Activated naive CD8-positive, alpha-beta T cell treated with anti-CD3 and anti-CD28 coated beads for 36 hours (primary cell): ENCODE measurements at regions not wholly inside any gene's neighbourhood (a gene's known extent, or its start where the extent isn't known, plus 50 kb on each side); places are given as distances from the start of the nearest gene placed in this dataset.

Experiments used
- DNase-seq: peaks from one replicate; pipeline ENCODE4 v3.0.0; 2021
- H3K27ac Mint-ChIP-seq: one replicate; pipeline ENCODE4 v1.8.0; 2022; ENCODE audit warnings: mild to moderate bottlenecking, moderate library complexity, mixed read lengths
- H3K27me3 Mint-ChIP-seq: one replicate; pipeline ENCODE4 v1.8.0; 2022; ENCODE audit warnings: mild to moderate bottlenecking, mixed read lengths
- H3K36me3 Mint-ChIP-seq: one replicate; pipeline ENCODE4 v1.8.0; 2021; ENCODE audit warnings: mild to moderate bottlenecking, mixed read lengths
- H3K4me1 Mint-ChIP-seq: one replicate; pipeline ENCODE4 v1.8.0; 2021; ENCODE audit warnings: mixed read lengths
- H3K4me3 Mint-ChIP-seq: one replicate; pipeline ENCODE4 v1.8.0; 2022; ENCODE audit warnings: mild to moderate bottlenecking, moderate library complexity, mixed read lengths
- H3K9me3 Mint-ChIP-seq: one replicate; pipeline ENCODE4 v1.8.0; 2022; ENCODE audit warnings: mixed read lengths

- H3K4me3 Mint-ChIP-seq = no peak overlapping the region
These were observed 168.3 kb upstream of the STXBP5 start for GRCh38 chr6:147035886-147036285.

GRCh38 chr6:147037881-147038280 lies 166.3 kb upstream of the STXBP5 start:
- H3K9me3 Mint-ChIP-seq = peaks cover 3% of the 10 kb centered on the region
- no peaks in the 10 kb centered on the region for H3K27me3 Mint-ChIP-seq
- no peak overlapping the region for H3K27ac Mint-ChIP-seq
- no peak overlapping the region for H3K4me3 Mint-ChIP-seq
- no peak for DNase-seq
- H3K4me1 Mint-ChIP-seq = no peaks in the 10 kb centered on the region
- H3K36me3 Mint-ChIP-seq = no peaks in the 10 kb centered on the region

More at GRCh38 chr6:147035886-147036285, 168.3 kb upstream of the STXBP5 start:
- Mint-ChIP-seq H3K27me3 (no peaks in the 10 kb centered on the region), H3K36me3 (no peaks in the 10 kb centered on the region), H3K4me1 (no peaks in the 10 kb centered on the region), H3K9me3 (no peaks in the 10 kb centered on the region), H3K27ac (no peak overlapping the region)
- DNase-seq = no peak

GRCh38 chr6:147040121-147040910 lies 163.9 kb upstream of the STXBP5 start:
- Mint-ChIP-seq H3K36me3 (peaks cover 2% of the 10 kb centered on the region), H3K4me1 (no peaks in the 10 kb centered on the region), H3K4me3 (no peak overlapping the region), H3K27ac (no peak overlapping the region), H3K9me3 (peaks cover 13% of the 10 kb centered on the region), H3K27me3 (no peaks in the 10 kb centered on the region)
- no peak for DNase-seq

- Mint-ChIP-seq H3K4me3 (no peak overlapping the region), H3K4me1 (no peaks in the 10 kb centered on the region), H3K9me3 (peaks cover 13% of the 10 kb centered on the region)
These were observed 161.5 kb upstream of the STXBP5 start for GRCh38 chr6:147042679-147043078.

GRCh38 chr6:147043994-147044477 lies 160.2 kb upstream of the STXBP5 start:
- H3K9me3 Mint-ChIP-seq = peaks cover 13% of the 10 kb centered on the region
- no peak for DNase-seq
- no peak overlapping the region for H3K27ac Mint-ChIP-seq
- no peak overlapping the region for H3K4me3 Mint-ChIP-seq
- no peaks in the 10 kb centered on the region for H3K27me3 Mint-ChIP-seq
- no peaks in the 10 kb centered on the region for H3K4me1 Mint-ChIP-seq
- H3K36me3 Mint-ChIP-seq = peaks cover 2% of the 10 kb centered on the region

More at GRCh38 chr6:147042679-147043078, 161.5 kb upstream of the STXBP5 start:
- peaks cover 2% of the 10 kb centered on the region for H3K36me3 Mint-ChIP-seq
- no peak overlapping the region for H3K27ac Mint-ChIP-seq
- no peak for DNase-seq
- H3K27me3 Mint-ChIP-seq = no peaks in the 10 kb centered on the region

- Mint-ChIP-seq H3K4me1 (no peaks in the 10 kb centered on the region), H3K36me3 (peaks cover 2% of the 10 kb centered on the region), H3K4me3 (no peak overlapping the region), H3K27ac (no peak overlapping the region), H3K27me3 (no peaks in the 10 kb centered on the region), H3K9me3 (peaks cover 13% of the 10 kb centered on the region)
- DNase-seq = no peak
These were observed 157.9 kb upstream of the STXBP5 start for GRCh38 chr6:147046141-147046877.

GRCh38 chr6:147048930-147049329 lies 155.3 kb upstream of the STXBP5 start:
- Mint-ChIP-seq H3K36me3 (no peaks in the 10 kb centered on the region), H3K4me3 (no peak overlapping the region), H3K27ac (no peak overlapping the region), H3K4me1 (peaks cover 2% of the 10 kb centered on the region), H3K27me3 (no peaks in the 10 kb centered on the region), H3K9me3 (peaks cover 8% of the 10 kb centered on the region)
- no peak for DNase-seq

- Mint-ChIP-seq H3K4me1 (peaks cover 15% of the 10 kb centered on the region), H3K36me3 (no peaks in the 10 kb centered on the region), H3K27me3 (no peaks in the 10 kb centered on the region), H3K27ac (no peak overlapping the region), H3K9me3 (no peaks in the 10 kb centered on the region), H3K4me3 (no peak overlapping the region)
- no peak for DNase-seq
These were observed 150.8 kb upstream of the STXBP5 start for GRCh38 chr6:147053311-147053921.

GRCh38 chr6:147054158-147054557 lies 150.1 kb upstream of the STXBP5 start:
- DNase-seq = no peak
- Mint-ChIP-seq H3K4me1 (peaks cover 15% of the 10 kb centered on the region), H3K4me3 (no peak overlapping the region), H3K9me3 (no peaks in the 10 kb centered on the region), H3K27me3 (no peaks in the 10 kb centered on the region), H3K27ac (no peak overlapping the region), H3K36me3 (no peaks in the 10 kb centered on the region)

GRCh38 chr6:147054871-147055270 lies 149.3 kb upstream of the STXBP5 start:
- no peak overlapping the region for H3K4me3 Mint-ChIP-seq
- peaks cover 15% of the 10 kb centered on the region for H3K4me1 Mint-ChIP-seq
- H3K36me3 Mint-ChIP-seq = no peaks in the 10 kb centered on the region
- no peaks in the 10 kb centered on the region for H3K27me3 Mint-ChIP-seq
- no peak for DNase-seq
- no peak overlapping the region for H3K27ac Mint-ChIP-seq
- no peaks in the 10 kb centered on the region for H3K9me3 Mint-ChIP-seq

- Mint-ChIP-seq H3K27ac (peak overlapping the region; percentile 17), H3K36me3 (no peaks in the 10 kb centered on the region), H3K27me3 (no peaks in the 10 kb centered on the region), H3K4me1 (peaks cover 15% of the 10 kb centered on the region), H3K9me3 (no peaks in the 10 kb centered on the region), H3K4me3 (no peak overlapping the region)
- DNase-seq = no peak
These were observed 148.3 kb upstream of the STXBP5 start for GRCh38 chr6:147055821-147056392.

GRCh38 chr6:147057188-147057587 lies 147.0 kb upstream of the STXBP5 start:
- Mint-ChIP-seq H3K36me3 (no peaks in the 10 kb centered on the region), H3K4me1 (peaks cover 15% of the 10 kb centered on the region), H3K27me3 (no peaks in the 10 kb centered on the region), H3K4me3 (no peak overlapping the region), H3K9me3 (no peaks in the 10 kb centered on the region), H3K27ac (no peak overlapping the region)
- no peak for DNase-seq

GRCh38 chr6:147057705-147058342 lies 146.4 kb upstream of the STXBP5 start:
- no peak overlapping the region for H3K4me3 Mint-ChIP-seq

GRCh38 chr6:147058786-147059385 lies 145.3 kb upstream of the STXBP5 start:
- H3K27ac Mint-ChIP-seq = no peak overlapping the region
- no peaks in the 10 kb centered on the region for H3K36me3 Mint-ChIP-seq
- H3K4me1 Mint-ChIP-seq = peaks cover 13% of the 10 kb centered on the region
- H3K4me3 Mint-ChIP-seq = no peak overlapping the region
- H3K27me3 Mint-ChIP-seq = no peaks in the 10 kb centered on the region
- H3K9me3 Mint-ChIP-seq = no peaks in the 10 kb centered on the region
- DNase-seq = no peak

More at GRCh38 chr6:147057705-147058342, 146.4 kb upstream of the STXBP5 start:
- no peak for DNase-seq
- Mint-ChIP-seq H3K27ac (no peak overlapping the region), H3K9me3 (no peaks in the 10 kb centered on the region), H3K27me3 (no peaks in the 10 kb centered on the region), H3K36me3 (no peaks in the 10 kb centered on the region), H3K4me1 (peaks cover 15% of the 10 kb centered on the region)
